GM18505 (cell line): ENCODE measurements at regions not wholly inside any gene's neighbourhood (a gene's known extent, or its start where the extent isn't known, plus 50 kb on each side); places are given as distances from the start of the nearest gene placed in this dataset.
A peak's percentile ranks its signal among the peaks of the same experiment; 100 is the strongest.

Experiments used
- ATAC-seq: cut with Tn5 transposase; IDR thresholded peaks from one replicate; pipeline ENCODE4 v1.9.1; 2021; ENCODE audit not compliant: unreplicated experiment
- POLR2A ChIP-seq: IDR thresholded peaks from 4 replicates; pipeline ENCODE4 v1.6.1; 2011; ENCODE audit warnings: borderline replicate concordance; ENCODE audit not compliant: insufficient read depth, insufficient read length; ENCODE audit errors: extremely low read depth

DNA sequence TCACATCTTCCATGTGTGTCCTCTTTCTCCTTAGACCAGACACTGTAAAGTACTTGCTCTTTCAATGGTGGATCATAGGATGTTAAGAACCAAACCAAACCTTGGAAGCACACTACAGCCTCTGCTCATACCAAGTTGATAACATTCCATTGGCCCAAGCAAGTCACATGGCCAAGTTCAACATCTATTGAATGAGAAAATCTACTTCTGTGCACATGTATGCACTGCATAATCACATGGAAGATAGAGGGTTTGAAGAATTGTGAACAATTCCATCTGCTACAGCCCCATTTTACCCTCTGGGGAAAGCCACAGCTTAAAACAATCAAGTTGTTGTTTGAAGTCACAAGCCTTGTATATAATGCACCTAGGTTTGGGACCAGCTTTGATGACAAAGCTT lies 68.2 kb downstream of the MFAP3 start:
- no peak for ATAC-seq
- TF ChIP-seq POLR2A, result no peak

DNA sequence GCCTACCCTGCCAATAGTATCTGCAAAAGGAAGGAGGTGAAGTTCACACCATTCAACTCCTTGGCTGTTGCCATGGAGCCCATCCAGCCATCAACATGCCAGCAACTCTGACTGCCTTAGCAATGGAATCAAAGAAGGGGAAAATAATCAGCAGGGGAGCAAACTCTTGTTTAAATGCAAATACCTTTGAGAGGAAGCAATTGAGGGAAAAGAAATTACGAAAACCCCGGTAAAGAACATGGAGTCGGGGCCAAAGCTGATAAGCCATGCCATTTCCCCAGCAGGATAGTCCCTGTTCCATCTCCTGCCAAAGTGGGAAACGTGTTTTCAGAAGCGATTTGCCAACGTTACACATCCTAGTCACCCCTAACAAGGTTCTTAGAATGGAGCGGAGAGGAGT lies 69.0 kb downstream of the MFAP3 start:
- no peak for TF ChIP-seq POLR2A
- no peak for ATAC-seq

DNA sequence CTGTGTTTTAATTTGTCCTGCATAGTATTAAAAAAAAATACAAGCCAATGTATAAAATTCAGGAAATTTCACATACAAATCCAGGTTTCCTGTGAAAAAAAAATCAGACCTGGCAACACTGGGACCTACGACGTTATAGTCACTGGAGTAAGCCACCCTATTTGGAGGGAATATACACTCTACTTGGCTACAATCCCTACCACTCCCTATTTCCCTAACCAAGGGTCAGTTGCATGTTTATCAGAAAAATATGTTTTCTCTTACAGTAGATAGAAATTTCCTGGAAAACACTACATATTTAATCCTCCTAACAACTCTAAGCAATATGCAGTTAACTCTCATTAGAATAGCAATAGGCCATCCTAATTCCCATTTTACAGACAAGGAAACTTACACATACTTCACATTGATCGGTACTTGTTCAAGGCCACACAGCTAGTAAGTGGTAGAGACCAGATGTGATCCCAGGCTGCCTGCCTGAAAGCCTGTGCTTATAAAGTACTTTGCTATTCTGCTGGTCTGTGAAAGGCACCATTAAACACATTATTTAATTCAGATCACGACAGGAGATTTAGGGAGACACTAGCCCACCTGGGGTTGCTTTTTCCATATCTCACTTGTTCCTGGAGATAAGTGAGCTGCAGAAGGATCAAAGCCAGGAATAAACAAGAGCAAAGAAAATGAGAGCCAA lies 70.8 kb downstream of the MFAP3 start:
- TF ChIP-seq POLR2A, result no peak
- no peak for ATAC-seq

DNA sequence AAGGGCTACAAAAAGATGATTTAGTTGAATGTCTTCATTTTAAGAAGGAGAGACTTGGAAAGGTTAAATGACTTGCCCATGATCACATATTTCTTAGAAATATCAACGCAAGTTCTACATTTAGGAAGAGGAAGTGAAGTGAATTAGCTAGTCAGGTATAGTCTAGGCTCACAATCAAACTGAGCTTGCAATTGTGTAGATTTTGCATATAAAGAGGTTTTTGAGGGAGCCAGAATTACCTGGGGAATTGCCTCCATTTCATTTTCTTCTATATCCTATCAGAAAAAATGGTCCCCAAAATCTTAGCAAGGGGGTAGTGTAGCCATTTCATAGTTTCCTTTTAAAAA lies 71.3 kb downstream of the MFAP3 start:
- no peak for ATAC-seq
- no peak for TF ChIP-seq POLR2A

DNA sequence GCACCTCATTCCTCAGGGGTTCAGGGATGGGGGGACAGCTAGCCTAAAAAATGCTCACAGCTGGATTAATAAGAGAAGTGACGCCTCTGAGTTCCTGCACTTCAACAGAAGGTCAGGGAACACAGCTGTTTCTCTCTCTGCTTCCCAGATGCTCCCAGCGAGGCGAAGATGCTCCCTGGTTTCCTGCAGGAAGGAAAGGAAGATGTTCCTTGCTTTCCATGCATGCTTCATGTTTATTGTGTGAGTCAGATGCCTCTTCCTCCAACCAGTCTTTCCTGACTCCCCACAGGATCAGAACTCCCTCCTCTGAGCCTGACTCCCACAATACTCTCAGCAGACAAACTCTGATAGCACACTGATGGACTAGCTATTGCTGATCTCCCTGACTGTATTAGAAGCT lies 71.9 kb downstream of the MFAP3 start:
- no peak for ATAC-seq
- no peak for TF ChIP-seq POLR2A

DNA sequence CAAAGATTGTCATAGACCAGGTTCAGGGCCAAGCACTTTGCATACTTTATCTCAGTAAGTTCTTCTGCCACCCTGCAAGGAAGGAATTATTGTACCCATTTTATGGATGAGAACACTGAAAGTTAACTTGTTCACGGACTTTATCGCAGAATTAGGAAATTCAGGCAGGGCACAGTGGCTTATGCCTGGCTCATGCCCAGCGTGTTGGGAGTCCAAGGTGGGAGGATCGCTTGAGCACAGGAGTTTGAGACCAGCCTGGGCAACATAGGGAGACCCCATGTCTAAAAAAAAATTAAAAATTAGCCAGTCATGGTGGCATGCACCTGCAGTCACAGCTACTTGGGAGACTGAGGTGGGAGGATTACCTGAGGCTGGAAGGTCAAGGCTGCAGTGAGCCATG lies 72.4 kb downstream of the MFAP3 start:
- no peak for TF ChIP-seq POLR2A

DNA sequence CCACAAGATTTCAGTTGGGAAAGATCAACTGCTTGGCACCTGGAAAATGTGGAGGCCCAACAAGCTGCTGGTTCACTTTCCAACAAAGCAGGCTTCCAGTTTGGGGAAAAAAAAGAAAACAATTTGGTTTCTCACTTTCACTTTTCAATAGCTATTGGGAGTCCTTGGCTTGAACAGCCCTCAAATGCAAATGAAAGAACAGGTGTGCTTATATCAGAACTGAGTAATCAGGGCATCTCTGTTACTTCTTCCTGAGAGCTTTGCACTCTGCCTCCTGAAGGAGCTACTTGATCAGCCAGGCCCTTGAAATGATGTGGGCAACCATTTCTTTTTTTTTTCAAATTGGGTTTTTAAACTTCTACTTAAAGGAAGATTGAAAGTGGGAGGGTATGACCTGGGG lies 73.5 kb downstream of the MFAP3 start:
- peak; percentile 80 for ATAC-seq

More for the DNA sequence above, 72.4 kb downstream of the MFAP3 start:
- ATAC-seq, result no peak

DNA sequence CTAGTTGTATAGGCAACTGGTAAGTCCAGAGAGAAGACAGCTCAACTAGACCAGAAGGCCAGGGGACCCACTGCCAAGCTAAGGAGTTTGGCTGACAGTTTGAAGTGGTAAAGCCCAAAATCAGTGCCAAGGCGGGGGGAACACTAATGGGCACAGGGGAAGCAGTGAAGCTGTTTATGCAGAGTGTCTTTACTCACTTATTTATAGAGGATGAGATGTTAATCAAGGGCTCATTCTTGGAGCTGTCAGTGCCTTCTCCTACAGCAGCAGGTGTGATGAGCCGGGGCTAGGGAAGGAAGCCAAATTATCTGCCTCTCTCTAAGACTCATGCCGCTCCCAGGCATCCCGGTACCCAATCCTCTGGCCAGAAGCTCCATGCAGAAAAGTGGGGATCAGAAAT lies 75.2 kb upstream of the GALNT10 start:
- ATAC-seq, result no peak

More for the DNA sequence above, 73.5 kb downstream of the MFAP3 start:
- no peak for TF ChIP-seq POLR2A

DNA sequence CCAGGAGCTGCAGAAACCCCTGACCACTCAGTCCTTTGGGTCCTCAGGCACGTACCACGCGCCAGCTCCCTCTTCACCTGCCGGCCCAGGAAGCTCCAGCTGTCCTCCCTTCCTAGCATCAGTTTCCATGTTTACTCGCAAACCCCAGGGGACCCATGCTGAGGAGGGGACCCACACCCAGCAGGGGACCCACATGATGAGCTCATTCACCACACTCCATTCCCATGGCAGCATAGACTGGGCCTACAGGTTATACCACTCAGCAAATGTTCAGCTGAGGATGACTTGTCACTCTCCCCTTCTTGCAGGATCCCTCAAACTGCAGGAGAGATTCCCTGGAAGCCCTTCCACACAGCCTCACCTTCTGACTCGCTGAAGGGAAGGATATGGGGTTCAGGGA lies 73.5 kb upstream of the GALNT10 start:
- no peak for TF ChIP-seq POLR2A
- no peak for ATAC-seq

More for the DNA sequence above, 75.2 kb upstream of the GALNT10 start:
- no peak for TF ChIP-seq POLR2A

DNA sequence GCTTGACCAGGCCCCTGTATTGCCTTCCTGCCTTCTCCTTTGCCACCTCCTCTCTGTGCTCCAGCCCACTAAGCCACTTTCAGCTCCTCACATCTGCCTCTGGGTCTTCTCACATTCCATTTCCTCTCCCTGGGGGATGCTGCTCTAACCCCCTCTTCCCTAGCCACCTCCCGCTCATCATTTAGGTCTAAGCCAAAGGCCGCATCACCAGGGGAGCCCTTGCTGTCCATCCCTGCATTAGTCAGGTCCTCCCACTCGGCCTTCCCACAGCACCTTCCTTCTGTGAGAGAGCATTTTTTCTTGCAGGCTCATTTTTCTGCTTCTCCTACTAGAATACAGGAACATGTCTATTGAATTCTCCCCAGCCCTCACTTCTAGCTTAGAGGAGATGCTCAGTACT lies 72.6 kb upstream of the GALNT10 start:
- no peak for ATAC-seq
- no peak for TF ChIP-seq POLR2A

DNA sequence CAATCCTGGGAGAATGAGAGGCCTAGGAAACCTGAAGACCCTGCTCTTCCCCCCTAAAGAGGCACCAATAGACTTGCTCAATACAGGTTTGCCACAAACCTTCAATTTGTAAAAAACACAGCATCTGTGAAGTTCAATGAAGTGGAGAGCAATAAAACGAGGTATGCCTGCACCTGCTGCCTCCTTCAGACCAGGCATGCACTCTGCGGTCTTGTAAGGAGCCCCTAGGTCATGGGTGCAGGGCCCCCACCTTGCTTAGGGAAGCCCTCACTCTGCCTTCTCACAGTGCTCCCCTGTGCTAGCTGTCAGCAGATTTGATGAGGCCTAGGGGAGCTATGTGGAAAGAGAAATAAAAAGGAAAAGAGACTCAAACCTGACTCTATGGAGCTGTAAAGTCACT lies 72.1 kb upstream of the GALNT10 start:
- peak; percentile 20 for ATAC-seq
- no peak for TF ChIP-seq POLR2A

DNA sequence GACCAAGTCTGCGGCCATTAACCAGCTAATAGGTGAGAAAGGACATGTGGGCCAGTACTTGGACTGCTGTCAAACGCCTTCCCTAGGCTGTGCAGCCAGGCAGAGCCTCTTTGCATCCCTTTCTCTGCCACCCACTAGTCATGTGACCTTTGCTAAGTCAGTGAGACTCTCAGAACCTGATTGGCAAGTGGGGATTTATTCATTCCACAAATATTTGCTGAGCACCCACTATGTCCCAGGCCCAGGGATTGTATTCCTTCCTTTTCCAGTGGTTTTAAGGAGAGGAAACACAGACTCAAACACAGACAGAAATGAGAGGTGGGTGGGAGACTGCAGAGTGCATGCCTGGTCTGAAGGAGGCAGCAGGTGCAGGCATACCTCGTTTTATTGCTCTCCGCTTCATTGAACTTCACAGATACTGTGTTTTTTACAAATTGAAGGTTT lies 71.6 kb upstream of the GALNT10 start:
- no peak for TF ChIP-seq POLR2A
- peak; percentile 58 for ATAC-seq

DNA sequence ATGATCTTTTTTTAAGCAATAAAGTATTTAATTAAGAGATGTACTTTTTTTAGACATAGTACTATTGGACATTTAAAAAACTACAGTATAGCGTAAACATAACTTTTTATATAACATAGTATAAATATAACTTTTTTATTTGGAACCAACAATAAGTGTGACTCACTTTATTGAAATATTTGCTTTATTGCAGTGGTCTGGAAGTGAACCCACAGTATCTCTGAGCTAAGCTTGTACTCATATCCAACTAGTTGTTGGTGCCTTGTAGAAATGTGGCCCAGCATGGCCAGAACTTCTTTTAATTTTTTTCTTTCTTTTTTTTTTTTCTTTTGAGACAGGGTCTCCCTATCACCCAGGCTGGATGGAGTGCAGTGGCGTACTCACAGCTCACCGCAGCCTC lies 61.5 kb upstream of the GALNT10 start:
- TF ChIP-seq POLR2A, result no peak
- ATAC-seq, result no peak

DNA sequence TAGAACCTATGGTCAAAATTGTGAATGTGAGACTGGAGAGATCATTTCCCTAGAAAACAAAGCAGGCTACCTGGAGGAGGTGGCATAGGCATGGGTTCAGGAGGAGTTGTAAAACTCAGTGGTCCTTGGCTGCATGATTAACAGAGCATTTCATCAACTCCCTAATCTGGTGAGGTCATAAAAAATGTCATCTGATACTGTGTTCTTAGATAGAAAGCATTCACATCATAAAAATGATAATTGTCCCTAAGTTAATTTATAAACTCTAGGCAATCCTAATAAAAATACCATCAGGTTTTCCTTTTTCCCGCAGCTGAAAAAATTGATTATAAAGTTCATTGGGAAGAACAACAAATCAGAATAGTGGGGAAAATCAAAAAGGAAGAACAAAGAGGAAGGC lies 60.6 kb upstream of the GALNT10 start:
- no peak for TF ChIP-seq POLR2A
- ATAC-seq, result no peak

DNA sequence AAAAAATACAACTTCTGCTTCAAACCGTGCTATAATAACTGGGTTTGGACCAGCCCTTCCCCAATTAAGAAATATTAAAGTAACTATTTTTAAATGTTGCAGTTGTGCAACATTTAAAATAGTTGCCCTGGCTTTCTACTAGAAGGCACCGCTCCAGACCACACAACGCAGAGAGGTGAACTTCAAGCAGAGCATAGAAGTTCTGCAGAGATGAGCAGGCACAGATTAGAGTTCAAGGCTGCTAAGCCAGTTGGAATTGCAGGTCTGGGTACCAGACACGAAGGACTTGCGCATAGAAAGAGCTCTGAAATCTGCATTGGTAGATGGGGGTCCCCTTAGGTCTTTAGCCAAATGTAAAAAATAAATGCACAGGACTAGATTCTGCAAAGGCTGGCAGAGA lies 58.7 kb upstream of the GALNT10 start:
- TF ChIP-seq POLR2A, result no peak

More for the DNA sequence above, 58.7 kb upstream of the GALNT10 start:
- ATAC-seq, result no peak
